ENCODE measurements at regions not wholly inside any gene's neighbourhood (a gene's known extent, or its start where the extent isn't known, plus 50 kb on each side); places are given as distances from the start of the nearest gene placed in this dataset.

GRCh38 chr6:9520417-9521151 lies 894.3 kb downstream of the TFAP2A start:
- no peak for FAIRE-seq
- DNase-seq (ENCODE audit: extremely low spot score, insufficient read length, low read depth), result no peak

- no peak for FAIRE-seq
Observed at GRCh38 chr6:9518431-9518830, 896.4 kb downstream of the TFAP2A start.

GRCh38 chr6:9517806-9518205 lies 897.1 kb downstream of the TFAP2A start:
- FAIRE-seq (no peak), DNase-seq (ENCODE audit: extremely low spot score, insufficient read length, low read depth) (no peak)

More at GRCh38 chr6:9518431-9518830, 896.4 kb downstream of the TFAP2A start:
- no peak for DNase-seq (ENCODE audit: extremely low spot score, insufficient read length, low read depth)

GRCh38 chr6:9515633-9516606 lies 899.0 kb downstream of the TFAP2A start:
- FAIRE-seq (no peak), DNase-seq (ENCODE audit: extremely low spot score, insufficient read length, low read depth) (no peak)

- DNase-seq (ENCODE audit: extremely low spot score, insufficient read length, low read depth) (no peak), FAIRE-seq (no peak)
Observed at GRCh38 chr6:9514146-9514545, 900.7 kb downstream of the TFAP2A start.

- DNase-seq (ENCODE audit: extremely low spot score, insufficient read length, low read depth) (no peak), FAIRE-seq (no peak)
Observed at GRCh38 chr6:9511157-9511556, 903.7 kb downstream of the TFAP2A start.

GRCh38 chr6:9507136-9507895 lies 907.6 kb downstream of the TFAP2A start:
- FAIRE-seq (no peak), DNase-seq (ENCODE audit: extremely low spot score, insufficient read length, low read depth) (no peak)

GRCh38 chr6:9504191-9504590 lies 910.7 kb downstream of the TFAP2A start:
- no peak for FAIRE-seq
- no peak for DNase-seq (ENCODE audit: extremely low spot score, insufficient read length, low read depth)

- FAIRE-seq (no peak), DNase-seq (ENCODE audit: extremely low spot score, insufficient read length, low read depth) (no peak)
Observed at GRCh38 chr6:9503111-9503761, 911.6 kb downstream of the TFAP2A start.

- DNase-seq (ENCODE audit: extremely low spot score, insufficient read length, low read depth), result no peak
- no peak for FAIRE-seq
Observed at GRCh38 chr6:9499709-9500108, 915.2 kb downstream of the TFAP2A start.

GRCh38 chr6:9496837-9497236 lies 918.0 kb downstream of the TFAP2A start:
- DNase-seq (ENCODE audit: extremely low spot score, insufficient read length, low read depth) (no peak), FAIRE-seq (no peak)

- DNase-seq (ENCODE audit: extremely low spot score, insufficient read length, low read depth), result no peak
Observed at GRCh38 chr6:9494864-9495263, 920.0 kb downstream of the TFAP2A start.

GRCh38 chr6:9492790-9493189 lies 922.1 kb downstream of the TFAP2A start:
- FAIRE-seq, result no peak

More at GRCh38 chr6:9494864-9495263, 920.0 kb downstream of the TFAP2A start:
- no peak for FAIRE-seq

GRCh38 chr6:9487128-9487527 lies 927.7 kb downstream of the TFAP2A start:
- FAIRE-seq, result no peak

More at GRCh38 chr6:9492790-9493189, 922.1 kb downstream of the TFAP2A start:
- DNase-seq (ENCODE audit: extremely low spot score, insufficient read length, low read depth), result no peak

GRCh38 chr6:9485992-9486391 lies 928.9 kb downstream of the TFAP2A start:
- DNase-seq (ENCODE audit: extremely low spot score, insufficient read length, low read depth) (no peak), FAIRE-seq (no peak)

More at GRCh38 chr6:9487128-9487527, 927.7 kb downstream of the TFAP2A start:
- no peak for DNase-seq (ENCODE audit: extremely low spot score, insufficient read length, low read depth)

- no peak for FAIRE-seq
- no peak for DNase-seq (ENCODE audit: extremely low spot score, insufficient read length, low read depth)
Observed at GRCh38 chr6:9484686-9485085, 930.2 kb downstream of the TFAP2A start.

GRCh38 chr6:9484091-9484490 lies 930.8 kb downstream of the TFAP2A start:
- DNase-seq (ENCODE audit: extremely low spot score, insufficient read length, low read depth), result no peak
- no peak for FAIRE-seq

GRCh38 chr6:9482030-9482738 lies 932.7 kb downstream of the TFAP2A start:
- FAIRE-seq (no peak), DNase-seq (ENCODE audit: extremely low spot score, insufficient read length, low read depth) (no peak)

Measured in GM18507 (cell line).